DMS53 treated with DMSO at 0.1 percent for 48 hours (cell line): ENCODE measurements at regions not wholly inside any gene's neighbourhood (a gene's known extent, or its start where the extent isn't known, plus 50 kb on each side); places are given as distances from the start of the nearest gene placed in this dataset.

ENCODE experiments used
- DNase-seq: peaks from one replicate; lab custom pipeline; 2025; ENCODE audit not compliant: unreplicated experiment; lab: John Stamatoyannopoulos, UW

DNA sequence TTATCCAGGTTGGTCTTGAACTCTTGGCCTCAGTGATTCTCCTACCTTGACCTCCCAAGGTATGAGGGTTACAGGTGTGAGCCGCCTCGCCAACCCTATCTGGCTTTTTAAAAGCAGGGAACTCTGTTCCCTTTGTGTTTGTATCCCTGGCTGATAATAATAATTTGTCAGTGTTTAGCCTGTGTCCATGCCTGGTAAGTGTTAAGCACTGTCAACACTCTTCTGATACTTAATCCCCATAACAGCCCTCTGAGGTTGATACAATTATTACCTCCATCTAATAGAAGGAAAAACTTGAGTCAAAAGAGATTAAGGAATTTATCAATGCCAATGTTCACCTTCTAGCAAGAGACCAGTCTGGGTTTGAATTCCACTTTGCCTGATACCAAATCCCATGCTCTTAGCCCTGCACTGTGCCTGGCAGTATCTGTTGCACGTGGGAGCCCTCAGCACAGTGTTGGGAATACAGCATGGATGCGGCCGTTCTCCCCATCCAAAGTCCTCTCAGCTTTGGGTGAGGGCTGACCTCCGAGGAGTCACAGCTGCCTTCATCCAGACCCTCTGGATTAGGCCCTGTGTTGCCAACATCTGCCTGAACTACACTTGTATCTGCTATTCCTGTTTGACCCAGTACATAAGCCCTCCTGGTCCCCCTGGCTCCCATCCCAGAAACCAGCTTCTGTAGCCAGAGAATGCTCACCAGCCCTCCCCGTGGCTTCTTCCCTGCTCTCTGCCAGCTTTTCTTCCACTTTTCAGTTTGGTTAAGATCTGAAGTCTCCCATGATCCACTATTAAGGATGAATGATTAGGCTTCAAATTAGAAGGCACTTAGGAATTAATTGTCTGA lies 335.6 kb upstream of the ASIC2 start:
- DNase-seq, result no peak

DNA sequence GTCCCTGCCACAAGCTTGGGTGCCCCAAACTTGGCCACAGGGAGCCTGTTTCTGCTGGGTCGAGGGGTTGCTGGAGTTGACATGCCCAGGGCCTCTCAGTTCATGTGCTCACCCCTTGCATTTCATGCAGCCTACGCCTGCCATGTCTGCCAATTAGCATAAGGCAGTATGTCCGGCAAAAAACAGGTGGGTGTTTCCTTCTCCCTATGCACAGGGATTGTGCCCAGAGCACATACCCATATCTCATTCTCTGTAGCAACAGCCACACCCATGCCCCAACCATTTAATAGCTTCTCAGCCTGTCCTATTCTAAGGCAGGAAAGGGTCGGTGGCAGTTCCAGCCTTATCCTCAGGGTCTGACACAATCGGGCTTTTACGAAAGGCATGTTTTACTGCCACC lies 340.4 kb upstream of the ASIC2 start:
- DNase-seq, result no peak

GRCh38 chr17:33637534-33637933 lies 344.4 kb upstream of the ASIC2 start:
- no peak for DNase-seq

DNA sequence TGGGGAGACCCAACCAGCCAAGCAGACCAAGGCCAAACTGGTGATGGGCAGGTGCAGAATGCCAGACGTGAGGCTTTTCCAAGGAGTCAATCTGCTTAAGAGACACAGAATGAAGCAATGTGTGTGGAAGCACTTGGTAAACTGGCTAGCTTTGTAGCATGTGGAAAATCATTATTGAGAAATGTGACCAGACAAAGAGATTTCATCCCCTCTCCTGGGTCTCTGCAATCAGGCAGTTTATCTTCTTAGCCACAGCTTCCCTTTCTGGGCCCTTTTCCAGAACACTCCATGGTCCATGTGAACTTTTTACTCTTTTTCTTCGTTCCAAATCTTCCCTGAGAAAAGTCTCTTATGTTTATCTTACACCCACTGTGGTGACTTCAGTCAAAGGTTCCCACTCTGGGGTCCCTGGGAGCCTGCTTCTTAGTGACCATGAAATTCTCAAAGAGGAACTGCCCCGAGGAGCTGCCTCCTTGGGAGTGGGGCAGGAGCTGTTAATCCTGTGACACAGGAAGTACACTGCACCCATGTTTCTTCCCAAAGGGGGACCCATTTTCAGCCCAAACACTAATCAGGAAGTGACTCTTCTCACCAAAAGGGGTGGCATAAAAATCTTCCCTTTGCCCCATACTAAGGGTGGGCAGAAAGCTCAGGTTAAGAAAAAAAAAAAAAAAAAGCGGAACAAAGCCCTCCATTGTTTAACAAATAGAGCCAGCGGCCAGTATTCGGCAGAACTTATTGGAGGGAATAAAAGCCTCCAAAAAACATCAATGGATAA lies 346.2 kb upstream of the ASIC2 start:
- DNase-seq, result no peak

DNA sequence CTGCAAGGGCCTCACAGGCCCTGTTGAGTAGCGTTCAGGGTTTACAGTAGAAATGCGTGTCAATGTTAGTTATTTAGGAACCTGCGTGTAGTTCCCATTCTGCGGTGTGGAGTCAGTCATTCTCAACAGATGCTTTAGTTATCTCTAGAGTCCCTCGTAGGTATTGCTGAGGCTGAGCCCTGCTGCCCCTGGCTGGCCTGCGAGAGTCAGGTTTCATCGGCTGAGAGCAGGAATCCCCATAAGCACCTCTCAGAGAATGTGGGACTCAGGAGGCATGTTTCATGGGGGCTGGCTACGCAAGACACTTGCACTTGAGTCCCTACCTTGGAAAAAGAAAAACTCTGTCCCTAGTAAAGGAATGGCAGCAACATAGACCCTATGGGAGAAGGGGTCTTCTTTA lies 347.5 kb upstream of the ASIC2 start:
- DNase-seq, result no peak

DNA sequence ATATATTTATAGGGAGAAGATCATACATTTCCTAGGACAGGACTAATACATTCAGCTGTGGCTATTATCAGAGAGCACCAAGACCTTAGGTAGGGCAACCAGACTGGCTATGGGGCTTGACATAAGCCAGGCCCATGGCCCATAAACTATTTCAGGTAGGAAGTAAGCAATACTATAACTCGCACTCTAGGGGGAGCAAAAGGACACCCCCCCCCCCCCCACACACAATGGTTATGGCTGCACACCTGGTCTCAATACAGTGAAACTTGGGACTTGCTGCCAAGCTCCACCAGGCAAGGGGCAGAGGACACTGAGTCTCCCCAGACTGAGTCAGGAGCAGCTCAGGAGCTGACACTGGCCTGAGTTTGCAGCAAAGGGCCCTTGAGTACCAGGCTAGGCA lies 348.9 kb upstream of the ASIC2 start:
- DNase-seq, result no peak

DNA sequence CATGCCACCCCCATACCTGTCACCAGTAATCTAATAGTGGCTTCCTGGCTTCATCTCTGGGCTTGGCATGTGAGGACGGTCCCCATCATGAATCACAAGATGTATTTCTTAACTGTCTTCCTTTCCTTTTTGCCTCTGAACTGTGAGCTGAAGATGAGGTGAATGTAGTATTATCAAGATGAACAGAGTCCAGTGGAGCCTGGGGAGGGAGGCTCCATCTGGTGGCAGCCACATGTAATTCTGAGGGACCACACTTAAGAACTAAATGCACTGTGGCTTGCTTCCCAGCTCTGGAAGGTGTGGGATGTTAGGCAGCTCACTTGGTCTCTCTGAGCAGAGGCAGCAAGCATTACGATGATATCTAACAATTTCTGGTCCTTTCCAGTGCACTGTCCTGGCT lies 354.9 kb upstream of the ASIC2 start:
- no peak for DNase-seq

DNA sequence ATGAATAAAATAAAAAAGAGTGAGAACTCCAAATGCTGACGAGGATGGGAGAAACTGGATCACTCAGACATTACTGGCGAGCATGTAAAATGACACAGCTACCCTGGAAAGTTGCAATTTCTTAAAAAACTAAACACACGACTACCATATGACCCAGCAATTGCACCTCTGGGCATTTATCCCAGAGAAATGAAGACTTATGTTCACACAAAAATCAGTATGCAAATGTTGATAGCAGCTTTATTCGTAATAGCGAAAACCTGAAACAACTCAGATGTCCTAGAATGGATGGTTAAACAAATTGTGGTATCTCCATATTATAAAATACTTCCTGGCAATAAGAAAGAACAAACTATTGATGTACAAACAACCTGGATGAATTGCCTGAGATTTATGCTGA lies 357.2 kb upstream of the ASIC2 start:
- DNase-seq, result no peak

DNA sequence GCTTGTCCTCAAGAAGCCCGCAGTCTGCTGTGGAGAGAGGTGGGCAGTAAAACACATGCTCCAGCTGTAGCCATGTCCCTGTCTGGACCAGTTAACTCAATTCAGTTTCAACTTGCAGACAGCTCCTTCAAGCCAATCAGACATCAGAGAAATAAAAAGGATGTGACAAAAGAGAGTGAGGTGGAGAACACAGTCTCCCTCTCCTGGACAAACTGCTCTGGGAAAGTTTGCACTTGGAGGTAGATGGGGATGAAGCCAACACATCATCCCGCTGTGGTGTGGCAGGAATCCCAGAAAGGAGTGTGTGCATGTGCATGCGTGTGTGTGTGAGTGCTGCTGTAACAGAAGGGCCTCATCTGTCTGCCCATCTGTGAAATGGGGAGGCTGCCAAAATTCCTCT lies 358.6 kb upstream of the ASIC2 start:
- no peak for DNase-seq

GRCh38 chr17:33652731-33653398 lies 359.8 kb upstream of the ASIC2 start:
- DNase-seq, result no peak

GRCh38 chr17:33653399-33653788 lies 360.3 kb upstream of the ASIC2 start:
- DNase-seq, result no peak

GRCh38 chr17:33657181-33657580 lies 364.1 kb upstream of the ASIC2 start:
- no peak for DNase-seq

- no peak for DNase-seq
Measured at GRCh38 chr17:33661975-33662374, 368.9 kb upstream of the ASIC2 start.

DNA sequence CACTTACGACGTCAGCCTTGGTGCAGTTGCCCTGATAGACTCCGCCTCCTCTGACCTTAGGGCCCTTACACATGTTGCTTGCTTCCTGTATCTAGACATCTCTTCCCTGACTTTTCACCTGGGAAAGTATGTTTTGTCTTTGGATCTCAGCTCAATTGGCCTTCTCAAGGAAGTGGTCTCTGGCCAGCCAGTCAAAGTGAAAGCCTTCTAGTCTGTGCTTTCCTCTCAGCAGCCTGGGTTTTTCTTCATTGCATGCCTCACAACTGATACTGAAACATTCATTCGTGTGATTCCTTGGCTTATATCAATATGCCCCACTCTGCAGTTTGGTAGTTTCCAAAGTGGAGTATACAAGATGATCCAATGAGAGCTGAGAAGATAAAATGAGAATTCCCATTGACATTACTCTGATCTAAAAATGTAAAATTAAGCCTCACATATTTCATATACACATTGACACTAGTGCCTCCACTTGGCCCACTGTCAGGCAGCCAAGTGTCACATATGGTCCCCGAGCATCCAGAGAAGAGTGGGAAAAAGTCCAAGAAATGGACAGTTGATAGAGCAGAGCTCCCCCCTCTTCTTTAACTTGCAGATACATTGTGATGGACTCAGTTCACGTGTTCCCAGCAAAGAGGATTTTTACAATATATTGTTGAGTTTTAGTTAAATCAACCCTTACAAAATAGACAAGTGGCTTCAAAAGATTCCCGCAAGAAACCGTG lies 371.2 kb upstream of the ASIC2 start:
- DNase-seq, result no peak

DNA sequence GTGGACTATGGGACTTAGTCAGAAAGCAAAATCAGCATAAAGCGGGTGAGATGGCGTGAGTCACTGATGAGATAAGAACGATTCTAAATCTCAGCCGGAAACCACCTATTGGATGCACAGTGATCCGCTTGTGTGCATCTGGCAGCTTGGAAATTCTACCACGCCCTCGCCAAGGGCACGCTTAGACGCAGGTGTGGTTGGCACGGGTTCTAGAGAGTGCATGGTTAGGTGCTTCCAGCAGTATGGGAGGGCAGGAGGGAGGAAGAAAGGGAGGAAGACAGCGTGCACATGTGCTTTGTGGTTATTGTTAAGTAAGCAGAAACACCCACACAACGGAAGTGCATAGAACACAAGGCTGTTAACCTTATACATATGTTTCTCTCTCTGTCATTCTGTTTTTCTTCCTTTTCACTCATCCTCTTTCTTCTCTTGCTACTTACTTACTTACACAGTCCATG lies 374.0 kb upstream of the ASIC2 start:
- DNase-seq, result no peak

- no peak for DNase-seq
Measured at GRCh38 chr17:33667671-33668070, 374.6 kb upstream of the ASIC2 start.

GRCh38 chr17:33668516-33668915 lies 375.4 kb upstream of the ASIC2 start:
- no peak for DNase-seq

DNA sequence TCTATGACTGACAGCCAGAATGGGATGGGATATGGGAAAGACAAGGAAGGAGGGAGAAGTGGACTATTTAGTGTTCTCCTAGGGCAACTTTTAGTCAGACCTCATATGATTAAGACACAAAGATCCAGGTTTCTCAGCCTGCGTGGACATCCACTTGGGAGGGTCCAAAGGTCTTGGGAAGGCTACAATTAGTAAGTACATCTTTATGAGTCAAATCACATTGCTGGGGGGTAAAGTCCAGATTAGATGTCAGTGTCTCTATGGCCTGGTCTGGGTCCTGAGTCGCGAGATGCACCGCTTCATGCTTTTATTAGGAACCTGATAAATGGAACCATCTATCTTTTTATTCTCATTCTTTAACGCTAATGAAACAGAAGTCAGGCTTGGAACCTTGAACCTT lies 378.4 kb upstream of the ASIC2 start:
- no peak for DNase-seq

GRCh38 chr17:33674685-33675084 lies 381.6 kb upstream of the ASIC2 start:
- peak; percentile 0 for DNase-seq

- no peak for DNase-seq
Measured at GRCh38 chr17:33676444-33676843, 383.3 kb upstream of the ASIC2 start.

GRCh38 chr17:33679595-33679994 lies 386.5 kb upstream of the ASIC2 start:
- no peak for DNase-seq
